SU-DHL-6 (cell line): ENCODE measurements at regions not wholly inside any gene's neighbourhood (a gene's known extent, or its start where the extent isn't known, plus 50 kb on each side); places are given as distances from the start of the nearest gene placed in this dataset.

Experiments used
- EZH2phosphoT487 ChIP-seq: fragments of 200-600 bp; sonication (generic), shearing (Covaris generic); conservative IDR thresholded peaks from 2 replicates; pipeline ENCODE4 v1.6.1; 2018; ENCODE audit warnings: mild to moderate bottlenecking, antibody characterized with exemption, low read length, moderate library complexity, mixed read lengths
- TF ChIP-seq, protein P1 (sequence below): fragments of 200-600 bp; sonication (generic); IDR thresholded peaks from one replicate; pipeline ENCODE4 v1.5.1; 2017; ENCODE audit warnings: antibody characterized with exemption, mild to moderate bottlenecking, low read length, moderate library complexity; ENCODE audit not compliant: insufficient read depth, poor library complexity, severe bottlenecking

GRCh38 chr18:73850782-73851181 is 296.9 kb downstream of the FBXO15 start:
- TF ChIP-seq, protein P1, sequence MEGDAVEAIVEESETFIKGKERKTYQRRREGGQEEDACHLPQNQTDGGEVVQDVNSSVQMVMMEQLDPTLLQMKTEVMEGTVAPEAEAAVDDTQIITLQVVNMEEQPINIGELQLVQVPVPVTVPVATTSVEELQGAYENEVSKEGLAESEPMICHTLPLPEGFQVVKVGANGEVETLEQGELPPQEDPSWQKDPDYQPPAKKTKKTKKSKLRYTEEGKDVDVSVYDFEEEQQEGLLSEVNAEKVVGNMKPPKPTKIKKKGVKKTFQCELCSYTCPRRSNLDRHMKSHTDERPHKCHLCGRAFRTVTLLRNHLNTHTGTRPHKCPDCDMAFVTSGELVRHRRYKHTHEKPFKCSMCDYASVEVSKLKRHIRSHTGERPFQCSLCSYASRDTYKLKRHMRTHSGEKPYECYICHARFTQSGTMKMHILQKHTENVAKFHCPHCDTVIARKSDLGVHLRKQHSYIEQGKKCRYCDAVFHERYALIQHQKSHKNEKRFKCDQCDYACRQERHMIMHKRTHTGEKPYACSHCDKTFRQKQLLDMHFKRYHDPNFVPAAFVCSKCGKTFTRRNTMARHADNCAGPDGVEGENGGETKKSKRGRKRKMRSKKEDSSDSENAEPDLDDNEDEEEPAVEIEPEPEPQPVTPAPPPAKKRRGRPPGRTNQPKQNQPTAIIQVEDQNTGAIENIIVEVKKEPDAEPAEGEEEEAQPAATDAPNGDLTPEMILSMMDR, result no peak
- no peak for TF ChIP-seq EZH2phosphoT487
